ENCODE measurements at regions not wholly inside any gene's neighbourhood (a gene's known extent, or its start where the extent isn't known, plus 50 kb on each side); places are given as distances from the start of the nearest gene placed in this dataset.
"Not testable (repeated sequence)": the region's sequence is repeated elsewhere in the genome, so short reads cannot be mapped to it uniquely, and the experiment has no call there.

GRCh38 chr7:106536079-106536478, 124.9 kb downstream of the CCDC71L start:
- Histone ChIP-seq H3K4me3 (no peak overlapping the region), H3K27me3 (no peaks in the 10 kb centered on the region), H3K9me3 (no peaks in the 10 kb centered on the region), H3K36me3 (no peaks in the 10 kb centered on the region), H3K27ac (peak overlapping the region in 1 of 4 donors; percentile 36), H3K4me1 (peaks cover 0 to 11% (median 6%) of the 10 kb centered on the region in 4 donors)
- WGBS, 2 donors, result 96 to 97% methylated on average over 3 of the region's 3 CpGs
- TF ChIP-seq POLR2A (IDR thresholded peaks at IDR 0.05), result no peak
- no peak for DNase-seq
- intact Hi-C loops (cut with DNase I), result no loop called here

GRCh38 chr7:106535234-106535932, 125.6 kb downstream of the CCDC71L start:
- H3K9me3 ChIP-seq, result no peaks in the 10 kb centered on the region
- H3K27me3 ChIP-seq, result no peaks in the 10 kb centered on the region
- H3K4me1 ChIP-seq, result peaks cover 0 to 11% (median 6%) of the 10 kb centered on the region in 4 donors
- TF ChIP-seq EP300 (IDR thresholded peaks at IDR 0.05) (peak in 2 of 4 donors; percentile 7 to 35), POLR2AphosphoS5 (IDR thresholded peaks at IDR 0.05) (peak in 3 of 4 donors; percentile 40 to 67 (median 47)), POLR2A (IDR thresholded peaks at IDR 0.05) (no peak)
- TF ChIP-seq, protein P1, sequence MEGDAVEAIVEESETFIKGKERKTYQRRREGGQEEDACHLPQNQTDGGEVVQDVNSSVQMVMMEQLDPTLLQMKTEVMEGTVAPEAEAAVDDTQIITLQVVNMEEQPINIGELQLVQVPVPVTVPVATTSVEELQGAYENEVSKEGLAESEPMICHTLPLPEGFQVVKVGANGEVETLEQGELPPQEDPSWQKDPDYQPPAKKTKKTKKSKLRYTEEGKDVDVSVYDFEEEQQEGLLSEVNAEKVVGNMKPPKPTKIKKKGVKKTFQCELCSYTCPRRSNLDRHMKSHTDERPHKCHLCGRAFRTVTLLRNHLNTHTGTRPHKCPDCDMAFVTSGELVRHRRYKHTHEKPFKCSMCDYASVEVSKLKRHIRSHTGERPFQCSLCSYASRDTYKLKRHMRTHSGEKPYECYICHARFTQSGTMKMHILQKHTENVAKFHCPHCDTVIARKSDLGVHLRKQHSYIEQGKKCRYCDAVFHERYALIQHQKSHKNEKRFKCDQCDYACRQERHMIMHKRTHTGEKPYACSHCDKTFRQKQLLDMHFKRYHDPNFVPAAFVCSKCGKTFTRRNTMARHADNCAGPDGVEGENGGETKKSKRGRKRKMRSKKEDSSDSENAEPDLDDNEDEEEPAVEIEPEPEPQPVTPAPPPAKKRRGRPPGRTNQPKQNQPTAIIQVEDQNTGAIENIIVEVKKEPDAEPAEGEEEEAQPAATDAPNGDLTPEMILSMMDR (IDR thresholded peaks at IDR 0.05), result no peak
- no peak for DNase-seq
- intact Hi-C loops (cut with DNase I), result no loop called here
- WGBS, 2 donors, result 81 to 82% methylated on average over 7 of the region's 7 CpGs
- H3K27ac ChIP-seq, result peak overlapping the region in 1 of 4 donors; percentile 36
- no peaks in the 10 kb centered on the region for H3K36me3 ChIP-seq
- no peak overlapping the region for H3K4me3 ChIP-seq

- no peaks in the 10 kb centered on the region for H3K27me3 ChIP-seq
- no peak for DNase-seq
- intact Hi-C loops (cut with DNase I), result no loop called here
- WGBS, 2 donors, result 73 to 79% methylated on average over 8 of the region's 8 CpGs
- no peaks in the 10 kb centered on the region for H3K36me3 ChIP-seq
- TF ChIP-seq EP300 (IDR thresholded peaks at IDR 0.05), result no peak
- TF ChIP-seq, protein P1 (IDR thresholded peaks at IDR 0.05), result no peak
- no peak for TF ChIP-seq POLR2A (IDR thresholded peaks at IDR 0.05)
- TF ChIP-seq POLR2AphosphoS5 (IDR thresholded peaks at IDR 0.05), result peak in 2 of 4 donors; percentile 14 to 26
- no peaks in the 10 kb centered on the region for H3K9me3 ChIP-seq
- no peak overlapping the region for H3K4me3 ChIP-seq
- no peak overlapping the region for H3K27ac ChIP-seq
- peaks cover 0 to 11% (median 6%) of the 10 kb centered on the region in 4 donors for H3K4me1 ChIP-seq
Observed at GRCh38 chr7:106534271-106534846, 126.6 kb downstream of the CCDC71L start.

- H3K4me1 ChIP-seq; H3K36me3 ChIP-seq; H3K27me3 ChIP-seq; H3K9me3 ChIP-seq; H3K4me3 ChIP-seq; DNase-seq; H3K27ac ChIP-seq; intact Hi-C loops (cut with DNase I): not testable (repeated sequence)
- WGBS, 2 donors, result 87% methylated on average over 5 of the region's 5 CpGs
Observed at GRCh38 chr7:106530183-106530582, 130.8 kb downstream of the CCDC71L start.

DNA sequence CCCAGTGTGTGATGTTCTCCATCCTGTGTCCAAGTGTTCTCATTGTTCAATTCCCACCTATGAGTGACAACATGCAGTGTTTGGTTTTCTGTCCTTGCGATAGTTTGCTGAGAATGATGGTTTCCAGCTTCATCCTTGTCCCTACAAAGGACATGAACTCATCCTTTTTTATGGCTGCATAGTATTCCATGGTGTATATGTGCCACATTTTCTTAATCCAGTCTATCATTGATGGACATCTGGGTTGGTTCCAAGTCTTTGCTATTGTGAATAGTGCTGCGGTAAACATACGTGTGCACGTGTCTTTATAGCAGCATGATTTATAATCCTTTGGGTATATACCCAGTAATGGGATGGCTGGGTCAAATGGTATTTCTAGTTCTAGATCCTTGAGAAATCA, 134.3 kb downstream of the CCDC71L start:
- intact Hi-C loops (cut with DNase I), result not testable (repeated sequence)
- 89 to 94% methylated on average over 4 of the region's 4 CpGs for WGBS, 2 donors

DNA sequence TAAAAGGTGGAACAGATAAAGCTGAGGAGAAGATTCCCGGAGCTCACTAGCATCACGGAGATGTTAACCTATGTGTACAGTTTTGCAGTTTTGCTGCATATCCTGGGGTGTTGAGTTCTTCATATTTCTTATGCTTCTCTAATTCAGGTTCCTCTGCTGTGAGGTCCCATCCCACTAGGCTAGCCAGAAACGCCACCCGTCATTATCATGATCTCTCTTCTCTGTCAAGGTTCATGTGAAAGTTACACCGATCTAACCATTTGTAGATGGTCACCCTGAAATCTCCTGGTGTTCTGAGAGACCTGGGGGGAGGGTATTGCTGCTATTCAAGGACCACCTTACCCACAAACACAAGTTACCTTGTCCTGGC, 136.3 kb downstream of the CCDC71L start:
- TF ChIP-seq, protein P1 (IDR thresholded peaks at IDR 0.05), result no peak
- TF ChIP-seq EP300 (IDR thresholded peaks at IDR 0.05) (no peak), POLR2AphosphoS5 (IDR thresholded peaks at IDR 0.05) (no peak)
- 84 to 87% methylated on average over 5 of the region's 5 CpGs for WGBS, 2 donors

More for the DNA sequence above, 134.3 kb downstream of the CCDC71L start:
- H3K9me3 ChIP-seq, H3K27ac ChIP-seq, DNase-seq, H3K4me1 ChIP-seq, H3K27me3 ChIP-seq, H3K4me3 ChIP-seq, H3K36me3 ChIP-seq: not testable (repeated sequence)

More for the DNA sequence above, 136.3 kb downstream of the CCDC71L start:
- no peak for DNase-seq
- H3K4me3 ChIP-seq, result no peak overlapping the region
- H3K9me3 ChIP-seq, result no peaks in the 10 kb centered on the region
- no peaks in the 10 kb centered on the region for H3K4me1 ChIP-seq
- intact Hi-C loops (cut with DNase I), result no loop called here
- no peak overlapping the region for H3K27ac ChIP-seq
- no peaks in the 10 kb centered on the region for H3K27me3 ChIP-seq
- H3K36me3 ChIP-seq, result no peaks in the 10 kb centered on the region

All from sigmoid colon (tissue), 6 donors.